ENCODE measurements at regions not wholly inside any gene's neighbourhood (a gene's known extent, or its start where the extent isn't known, plus 50 kb on each side); places are given as distances from the start of the nearest gene placed in this dataset.

- H3K4me3 ChIP-seq (ENCODE audit: low read depth, low read length) = no peak overlapping the region
Measured at GRCh38 chr16:74100395-74101326, 196.0 kb upstream of the PSMD7 start.

GRCh38 chr16:74099530-74099929 lies 197.1 kb upstream of the PSMD7 start:
- no peak overlapping the region for H3K4me3 ChIP-seq (ENCODE audit: low read depth, low read length)

GRCh38 chr16:74094962-74095361 lies 201.7 kb upstream of the PSMD7 start:
- H3K4me3 ChIP-seq (ENCODE audit: low read depth, low read length) = no peak overlapping the region

GRCh38 chr16:74094514-74094913 lies 202.1 kb upstream of the PSMD7 start:
- H3K4me3 ChIP-seq (ENCODE audit: low read depth, low read length) = no peak overlapping the region

GRCh38 chr16:74092336-74092735 lies 204.3 kb upstream of the PSMD7 start:
- no peak overlapping the region for H3K4me3 ChIP-seq (ENCODE audit: low read depth, low read length)

- no peak overlapping the region for H3K4me3 ChIP-seq (ENCODE audit: low read depth, low read length)
Measured at GRCh38 chr16:74090871-74091270, 205.7 kb upstream of the PSMD7 start.

GRCh38 chr16:74083541-74083940 lies 213.1 kb upstream of the PSMD7 start:
- no peak overlapping the region for H3K4me3 ChIP-seq (ENCODE audit: low read depth, low read length)

GRCh38 chr16:74080311-74080710 lies 216.3 kb upstream of the PSMD7 start:
- H3K4me3 ChIP-seq (ENCODE audit: low read depth, low read length) = no peak overlapping the region

- no peak overlapping the region for H3K4me3 ChIP-seq (ENCODE audit: low read depth, low read length)
Measured at GRCh38 chr16:74079232-74079586, 217.4 kb upstream of the PSMD7 start.

GRCh38 chr16:74078511-74079231 lies 217.9 kb upstream of the PSMD7 start:
- no peak overlapping the region for H3K4me3 ChIP-seq (ENCODE audit: low read depth, low read length)

GRCh38 chr16:74076568-74076967 lies 220.0 kb upstream of the PSMD7 start:
- H3K4me3 ChIP-seq (ENCODE audit: low read depth, low read length) = no peak overlapping the region

- no peak overlapping the region for H3K4me3 ChIP-seq (ENCODE audit: low read depth, low read length)
Measured at GRCh38 chr16:74075393-74075792, 221.2 kb upstream of the PSMD7 start.

GRCh38 chr16:74073456-74073855 lies 223.2 kb upstream of the PSMD7 start:
- H3K4me3 ChIP-seq (ENCODE audit: low read depth, low read length) = no peak overlapping the region

- H3K4me3 ChIP-seq (ENCODE audit: low read depth, low read length) = no peak overlapping the region
Measured at GRCh38 chr16:74071996-74072535, 224.5 kb upstream of the PSMD7 start.

GRCh38 chr16:74070237-74070636 lies 226.4 kb upstream of the PSMD7 start:
- no peak overlapping the region for H3K4me3 ChIP-seq (ENCODE audit: low read depth, low read length)

- no peak overlapping the region for H3K4me3 ChIP-seq (ENCODE audit: low read depth, low read length)
Measured at GRCh38 chr16:74064120-74064735, 232.4 kb upstream of the PSMD7 start.

GRCh38 chr16:74053826-74054225 lies 242.8 kb upstream of the PSMD7 start:
- H3K4me3 ChIP-seq (ENCODE audit: low read depth, low read length) = no peak overlapping the region

GRCh38 chr16:74053312-74053711 lies 243.3 kb upstream of the PSMD7 start:
- H3K4me3 ChIP-seq (ENCODE audit: low read depth, low read length) = no peak overlapping the region

GRCh38 chr16:74052016-74052415 lies 244.6 kb upstream of the PSMD7 start:
- no peak overlapping the region for H3K4me3 ChIP-seq (ENCODE audit: low read depth, low read length)

- H3K4me3 ChIP-seq (ENCODE audit: low read depth, low read length) = no peak overlapping the region
Measured at GRCh38 chr16:74049027-74049426, 247.6 kb upstream of the PSMD7 start.

- no peak overlapping the region for H3K4me3 ChIP-seq (ENCODE audit: low read depth, low read length)
Measured at GRCh38 chr16:74046524-74046923, 250.1 kb upstream of the PSMD7 start.
